Thyroid gland (tissue), 4 donors: ENCODE measurements at regions not wholly inside any gene's neighbourhood (a gene's known extent, or its start where the extent isn't known, plus 50 kb on each side); places are given as distances from the start of the nearest gene placed in this dataset.
A peak's percentile ranks its signal among the peaks of the same experiment; 100 is the strongest.
"Not testable (repeated sequence)": the region's sequence is repeated elsewhere in the genome, so short reads cannot be mapped to it uniquely, and the experiment has no call there.

Experiments
- DNase-seq, 2 donors: peaks; one replicate each; pipeline ENCODE4 v3.0.0-alpha.2; 2019
- H3K27ac ChIP-seq, 3 donors: fragments of 200-600 bp; sonication (generic); 1 replicate in 2 of 3; 2 replicates in 1 of 3; pipeline ENCODE4 v1.5.1; 2016 to 2019; ENCODE audit warnings: mild to moderate bottlenecking in 1 of 3, moderate library complexity in 1 of 3
- H3K27me3 ChIP-seq: fragments of 200-600 bp; sonication (generic); one replicate; pipeline ENCODE4 v1.5.1; 2019
- H3K36me3 ChIP-seq, 2 donors: fragments of 200-600 bp; sonication (generic); one replicate each; pipeline ENCODE4 v1.5.1; 2016 to 2019
- H3K4me1 ChIP-seq, 2 donors: fragments of 200-600 bp; sonication (generic); one replicate each; pipeline ENCODE4 v1.5.1; 2017 to 2019
- H3K4me3 ChIP-seq, 3 donors: fragments of 200-600 bp; sonication (generic); replicated peaks in 1 of 3; 1 replicate in 2 of 3; 2 replicates in 1 of 3; pipeline ENCODE4 v1.5.1; 2016; ENCODE audit warnings: mild to moderate bottlenecking in 1 of 3
- H3K9me3 ChIP-seq: fragments of 200-600 bp; sonication (generic); one replicate; pipeline ENCODE4 v1.5.1; 2017
- POLR2A ChIP-seq, 2 donors: fragments of 450-650 bp; IDR thresholded peaks; one replicate each; pipeline ENCODE4 v1.6.1; 2017; ENCODE audit warnings: antibody characterized with exemption in 2 of 2, mild to moderate bottlenecking in 2 of 2, moderate library complexity in 1 of 2
- WGBS, 2 donors: methylation state at CpG; one replicate each; pipeline ENCODE4 v1.1.5; 2017; 5-methylcytosine and 5-hydroxymethylcytosine counted together
- intact Hi-C: fragments of 100-400 bp; cut with DNase I; formaldehyde crosslinking; loops from one replicate; pipeline ENCODE4 v1.15.1; 2023
- TF ChIP-seq, protein P1 (sequence below), 6 experiments: fragments of 200-600 bp in 3 of 6; fragments of 450-650 bp in 3 of 6; sonication (generic) in 3 of 6; IDR thresholded peaks; one replicate each; pipeline ENCODE4 v1.5.1; 2016 to 2019; ENCODE audit warnings: antibody characterized with exemption in 6 of 6, mild to moderate bottlenecking in 2 of 6, inconsistent platforms in 1 of 6, moderate library complexity in 1 of 6

DNA sequence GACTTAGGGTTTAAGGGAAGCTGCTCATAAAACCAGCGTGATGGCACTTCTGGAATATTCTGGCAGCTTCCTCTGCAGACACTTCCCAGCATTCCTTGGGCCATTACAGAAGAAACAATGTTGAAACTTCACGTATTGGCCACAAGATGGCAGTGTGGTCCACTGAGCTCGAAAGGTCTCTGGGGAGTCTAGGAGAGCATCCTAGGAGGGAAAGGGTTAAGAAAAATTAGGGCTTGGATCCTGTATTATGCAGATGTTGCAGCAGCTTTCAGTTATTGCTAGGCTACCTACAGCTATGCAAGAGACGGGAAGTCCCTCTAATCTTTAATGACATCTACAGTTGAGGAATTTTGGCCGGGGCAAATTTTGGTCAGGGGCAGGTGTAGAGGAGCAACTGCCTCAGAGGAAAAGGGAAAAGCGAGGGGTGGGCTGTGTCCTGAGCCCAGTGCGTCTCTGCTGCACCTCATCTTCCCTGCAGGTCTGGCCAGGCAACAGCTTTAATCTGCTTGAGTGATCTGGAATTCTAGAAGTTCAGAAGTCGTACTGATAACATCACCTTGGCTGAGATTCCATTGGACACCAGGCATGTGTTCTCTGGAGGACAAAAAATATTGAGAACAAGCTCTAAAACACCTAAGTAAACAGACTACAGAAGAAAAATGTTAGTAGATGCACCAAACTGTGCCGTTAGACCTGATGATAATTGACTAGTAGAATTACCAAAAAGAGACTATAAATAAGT lies 220.8 kb upstream of the PRSS58 start:
- Histone ChIP-seq H3K27ac (peak overlapping the region in 1 of 3 donors; percentile 46), H3K4me1 (peaks cover 0 to 8% of the 10 kb centered on the region in 2 donors), H3K36me3 (no peaks in the 10 kb centered on the region), H3K4me3 (no peak overlapping the region), H3K27me3 (no peaks in the 10 kb centered on the region), H3K9me3 (no peaks in the 10 kb centered on the region)
- TF ChIP-seq POLR2A (IDR thresholded peaks at IDR 0.05): no peak
- TF ChIP-seq, protein P1, sequence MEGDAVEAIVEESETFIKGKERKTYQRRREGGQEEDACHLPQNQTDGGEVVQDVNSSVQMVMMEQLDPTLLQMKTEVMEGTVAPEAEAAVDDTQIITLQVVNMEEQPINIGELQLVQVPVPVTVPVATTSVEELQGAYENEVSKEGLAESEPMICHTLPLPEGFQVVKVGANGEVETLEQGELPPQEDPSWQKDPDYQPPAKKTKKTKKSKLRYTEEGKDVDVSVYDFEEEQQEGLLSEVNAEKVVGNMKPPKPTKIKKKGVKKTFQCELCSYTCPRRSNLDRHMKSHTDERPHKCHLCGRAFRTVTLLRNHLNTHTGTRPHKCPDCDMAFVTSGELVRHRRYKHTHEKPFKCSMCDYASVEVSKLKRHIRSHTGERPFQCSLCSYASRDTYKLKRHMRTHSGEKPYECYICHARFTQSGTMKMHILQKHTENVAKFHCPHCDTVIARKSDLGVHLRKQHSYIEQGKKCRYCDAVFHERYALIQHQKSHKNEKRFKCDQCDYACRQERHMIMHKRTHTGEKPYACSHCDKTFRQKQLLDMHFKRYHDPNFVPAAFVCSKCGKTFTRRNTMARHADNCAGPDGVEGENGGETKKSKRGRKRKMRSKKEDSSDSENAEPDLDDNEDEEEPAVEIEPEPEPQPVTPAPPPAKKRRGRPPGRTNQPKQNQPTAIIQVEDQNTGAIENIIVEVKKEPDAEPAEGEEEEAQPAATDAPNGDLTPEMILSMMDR (IDR thresholded peaks at IDR 0.05): peak in 5 of 6 experiments; percentile 9 to 61 (median 48)
- intact Hi-C loops: no loop called here
- DNase-seq: peak; percentile 27 to 34
- WGBS, 2 donors: 13 to 20% methylated on average over 9 of the region's 9 CpGs

GRCh38 chr7:142477801-142478200 lies 219.9 kb upstream of the PRSS58 start:
- H3K4me1 ChIP-seq, H3K36me3 ChIP-seq, H3K27ac ChIP-seq, H3K27me3 ChIP-seq, H3K4me3 ChIP-seq, DNase-seq, H3K9me3 ChIP-seq, intact Hi-C loops: not testable (repeated sequence)
- WGBS, 2 donors: 82 to 83% methylated on average over 5 of the region's 5 CpGs

DNA sequence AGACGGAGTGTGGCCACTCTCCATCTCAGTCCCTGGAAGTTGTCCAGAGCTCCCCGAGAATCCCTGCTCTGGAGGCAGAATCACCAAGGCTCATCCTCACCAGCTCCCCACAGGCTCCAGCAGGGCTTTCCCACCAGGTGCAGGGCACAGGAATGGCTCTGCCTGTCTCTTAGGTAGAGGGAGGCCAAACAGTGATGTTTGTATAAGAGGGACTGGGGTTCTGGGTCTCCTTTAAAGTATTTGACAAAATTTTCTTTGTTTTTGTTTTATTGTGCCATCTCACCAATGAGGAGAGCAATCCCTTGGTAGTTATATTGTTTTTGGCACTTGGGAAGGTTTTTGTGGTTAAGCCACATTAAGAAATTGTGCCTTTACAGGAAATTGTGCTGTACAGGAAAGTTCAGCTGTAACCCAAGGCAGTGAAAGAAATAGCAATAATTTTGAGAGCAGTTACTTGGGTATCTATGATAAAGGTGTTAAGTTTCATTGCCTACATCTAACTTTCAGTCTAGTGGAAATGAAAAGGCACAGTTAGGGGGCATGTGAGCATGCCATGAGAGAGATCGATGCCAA lies 219.3 kb upstream of the PRSS58 start:
- Histone ChIP-seq H3K36me3 (no peaks in the 10 kb centered on the region), H3K27me3 (no peaks in the 10 kb centered on the region), H3K4me3 (no peak overlapping the region), H3K4me1 (peaks cover 0 to 8% of the 10 kb centered on the region in 2 donors), H3K27ac (no peak overlapping the region), H3K9me3 (no peaks in the 10 kb centered on the region)
- 73 to 80% methylated on average over 3 of the region's 3 CpGs for WGBS, 2 donors
- intact Hi-C loops: no loop called here
- TF ChIP-seq, protein P1 (IDR thresholded peaks at IDR 0.05): no peak
- no peak for TF ChIP-seq POLR2A (IDR thresholded peaks at IDR 0.05)
- DNase-seq: no peak

GRCh38 chr7:142476077-142476476 lies 218.2 kb upstream of the PRSS58 start:
- Histone ChIP-seq H3K27me3 (no peaks in the 10 kb centered on the region), H3K9me3 (no peaks in the 10 kb centered on the region), H3K4me3 (no peak overlapping the region), H3K27ac (no peak overlapping the region), H3K4me1 (peaks cover 0 to 8% of the 10 kb centered on the region in 2 donors), H3K36me3 (no peaks in the 10 kb centered on the region)
- no peak for DNase-seq
- intact Hi-C loops: no loop called here
- WGBS, 2 donors: 90 to 96% methylated on average over 2 of the region's 2 CpGs
- TF ChIP-seq POLR2A (IDR thresholded peaks at IDR 0.05): no peak
- TF ChIP-seq, protein P1 (IDR thresholded peaks at IDR 0.05): no peak

DNA sequence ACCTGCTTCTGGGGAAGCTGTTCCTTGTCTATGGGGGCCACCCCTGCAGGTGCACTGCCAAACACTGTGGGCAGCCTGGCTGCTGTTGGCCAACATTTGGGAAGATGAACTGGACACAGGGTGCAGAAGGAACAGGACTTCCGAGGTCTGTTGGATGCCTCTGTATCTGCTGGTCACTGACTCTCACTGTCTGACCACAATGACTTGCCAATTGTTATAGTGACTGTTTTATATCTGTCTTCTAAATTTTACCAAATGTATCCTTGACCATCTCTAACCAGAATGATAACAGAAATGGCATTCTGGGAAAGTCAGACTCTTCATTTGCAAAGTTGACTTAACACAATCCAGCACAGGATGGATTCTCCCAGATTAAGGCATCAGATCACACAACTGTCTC lies 214.0 kb upstream of the PRSS58 start:
- no peaks in the 10 kb centered on the region for H3K27me3 ChIP-seq
- no peak overlapping the region for H3K27ac ChIP-seq
- no peak overlapping the region for H3K4me3 ChIP-seq
- H3K9me3 ChIP-seq: no peaks in the 10 kb centered on the region
- intact Hi-C loops: no loop called here
- H3K4me1 ChIP-seq: no peaks in the 10 kb centered on the region
- no peak for DNase-seq
- 21 to 42% methylated on average over 1 of the region's 1 CpG for WGBS, 2 donors
- TF ChIP-seq, protein P1 (IDR thresholded peaks at IDR 0.05): no peak
- TF ChIP-seq POLR2A (IDR thresholded peaks at IDR 0.05): no peak
- no peaks in the 10 kb centered on the region for H3K36me3 ChIP-seq
